ENCODE measurements at regions not wholly inside any gene's neighbourhood (a gene's known extent, or its start where the extent isn't known, plus 50 kb on each side); places are given as distances from the start of the nearest gene placed in this dataset.

- ATAC-seq (no peak), DNase-seq (no peak)
- intact Hi-C loops (cut with DNase I), result no loop called here
Measured at GRCh38 chr5:121263456-121263855, 588.2 kb upstream of the FTMT start.

GRCh38 chr5:121264605-121265004 is 587.1 kb upstream of the FTMT start:
- ATAC-seq, result no peak
- intact Hi-C loops (cut with DNase I), result no loop called here

GRCh38 chr5:121271546-121271945 is 580.1 kb upstream of the FTMT start:
- intact Hi-C loops (cut with DNase I), result no loop called here
- DNase-seq (no peak), ATAC-seq (no peak)

More at GRCh38 chr5:121264605-121265004, 587.1 kb upstream of the FTMT start:
- no peak for DNase-seq

GRCh38 chr5:121273833-121274433 is 577.7 kb upstream of the FTMT start:
- DNase-seq, result no peak
- intact Hi-C loops (cut with DNase I), result no loop called here

GRCh38 chr5:121279801-121280200 is 571.9 kb upstream of the FTMT start:
- ATAC-seq (no peak), DNase-seq (no peak)
- intact Hi-C loops (cut with DNase I), result no loop called here

More at GRCh38 chr5:121273833-121274433, 577.7 kb upstream of the FTMT start:
- no peak for ATAC-seq

GRCh38 chr5:121285801-121286521 is 565.7 kb upstream of the FTMT start:
- DNase-seq (no peak), ATAC-seq (no peak)
- intact Hi-C loops (cut with DNase I), result no loop called here

GRCh38 chr5:121288781-121289180 is 562.9 kb upstream of the FTMT start:
- ATAC-seq (no peak), DNase-seq (no peak)
- intact Hi-C loops (cut with DNase I), result no loop called here

- intact Hi-C loops (cut with DNase I), result no loop called here
- ATAC-seq (no peak), DNase-seq (no peak)
Measured at GRCh38 chr5:121292664-121293063, 559.0 kb upstream of the FTMT start.

- DNase-seq (no peak), ATAC-seq (no peak)
Measured at GRCh38 chr5:121296356-121296755, 555.3 kb upstream of the FTMT start.

GRCh38 chr5:121299153-121299552 is 552.5 kb upstream of the FTMT start:
- DNase-seq (no peak), ATAC-seq (no peak)
- intact Hi-C loops (cut with DNase I), result no loop called here

More at GRCh38 chr5:121296356-121296755, 555.3 kb upstream of the FTMT start:
- intact Hi-C loops (cut with DNase I), result no loop called here

- ATAC-seq (no peak), DNase-seq (no peak)
- intact Hi-C loops (cut with DNase I), result no loop called here
Measured at GRCh38 chr5:121304838-121305237, 546.8 kb upstream of the FTMT start.

GRCh38 chr5:121313886-121314285 is 537.8 kb upstream of the FTMT start:
- DNase-seq, result no peak
- intact Hi-C loops (cut with DNase I), result no loop called here
- no peak for ATAC-seq

GRCh38 chr5:121315786-121316185 is 535.9 kb upstream of the FTMT start:
- intact Hi-C loops (cut with DNase I), result no loop called here
- DNase-seq (no peak), ATAC-seq (no peak)

- ATAC-seq (no peak), DNase-seq (no peak)
- intact Hi-C loops (cut with DNase I), result no loop called here
Measured at GRCh38 chr5:121319292-121319691, 532.4 kb upstream of the FTMT start.

- no peak for ATAC-seq
- intact Hi-C loops (cut with DNase I), result no loop called here
- no peak for DNase-seq
Measured at GRCh38 chr5:121325930-121326329, 525.8 kb upstream of the FTMT start.

GRCh38 chr5:121350181-121350930 is 501.3 kb upstream of the FTMT start:
- ATAC-seq (no peak), DNase-seq (no peak)
- intact Hi-C loops (cut with DNase I), result no loop called here

GRCh38 chr5:121366515-121366914 is 485.2 kb upstream of the FTMT start:
- DNase-seq, result no peak
- intact Hi-C loops (cut with DNase I), result no loop called here
- no peak for ATAC-seq

GRCh38 chr5:121373371-121373770 is 478.3 kb upstream of the FTMT start:
- intact Hi-C loops (cut with DNase I), result no loop called here
- ATAC-seq (no peak), DNase-seq (no peak)

GRCh38 chr5:121377461-121377860 is 474.2 kb upstream of the FTMT start:
- intact Hi-C loops (cut with DNase I), result no loop called here
- DNase-seq, result no peak
- ATAC-seq, result no peak

GRCh38 chr5:121378046-121378445 is 473.6 kb upstream of the FTMT start:
- no peak for DNase-seq
- intact Hi-C loops (cut with DNase I), result no loop called here
- no peak for ATAC-seq

Data from left cardiac atrium (tissue), 4 donors.